MM.1S (cell line): ENCODE measurements at regions not wholly inside any gene's neighbourhood (a gene's known extent, or its start where the extent isn't known, plus 50 kb on each side); places are given as distances from the start of the nearest gene placed in this dataset.

Experiments used
- DNase-seq: peaks from one replicate; pipeline ENCODE4 v3.0.0-alpha.2; 2015
- H2AFZ ChIP-seq: fragments of 300-600 bp; sonication (generic); 2 replicates; pipeline ENCODE4 v1.6.0; 2016; ENCODE audit warnings: antibody characterized with exemption, low read length
- H3F3A ChIP-seq: fragments of 300-600 bp; sonication (generic); 2 replicates; pipeline ENCODE4 v1.6.1; 2016; ENCODE audit warnings: mild to moderate bottlenecking, antibody characterized with exemption, low read length, moderate library complexity, mixed read lengths; ENCODE audit not compliant: insufficient read depth
- H3K27ac ChIP-seq: fragments of 300-600 bp; sonication (generic); 2 replicates; pipeline ENCODE4 v1.5.1; 2016; ENCODE audit warnings: mild to moderate bottlenecking, low read length
- H3K27me3 ChIP-seq: fragments of 300-600 bp; sonication (generic); replicated peaks from 2 replicates; pipeline ENCODE4 v1.6.0; 2016; ENCODE audit warnings: low read length; ENCODE audit not compliant: insufficient read depth
- H3K36me3 ChIP-seq: fragments of 300-600 bp; sonication (generic); replicated peaks from 2 replicates; pipeline ENCODE4 v1.6.1; 2016; ENCODE audit warnings: mild to moderate bottlenecking, low read length, mixed read lengths; ENCODE audit not compliant: insufficient read depth
- H3K4me1 ChIP-seq: fragments of 300-600 bp; sonication (generic); 2 replicates; pipeline ENCODE4 v1.6.1; 2016; ENCODE audit warnings: low read length, mixed read lengths
- H3K4me2 ChIP-seq: fragments of 300-600 bp; sonication (generic); 2 replicates; pipeline ENCODE4 v1.6.0; 2016; ENCODE audit warnings: low read depth, low read length
- H3K4me3 ChIP-seq: fragments of 300-600 bp; sonication (generic); 2 replicates; pipeline ENCODE4 v1.5.1; 2016; ENCODE audit warnings: low read length, mixed read lengths
- H3K79me2 ChIP-seq: fragments of 300-600 bp; sonication (generic); 2 replicates; pipeline ENCODE4 v1.6.1; 2016; ENCODE audit warnings: mixed run types, low read length, mixed read lengths
- H3K9ac ChIP-seq: fragments of 300-600 bp; sonication (generic); 2 replicates; pipeline ENCODE4 v1.6.1; 2016; ENCODE audit warnings: low read length, mixed read lengths
- H3K9me2 ChIP-seq: fragments of 300-600 bp; sonication (generic); replicated peaks from 2 replicates; pipeline ENCODE4 v1.6.1; 2016; ENCODE audit warnings: mild to moderate bottlenecking, low read length, mixed read lengths; ENCODE audit not compliant: insufficient read depth
- H3K9me3 ChIP-seq: fragments of 300-600 bp; sonication (generic); replicated peaks from 2 replicates; pipeline ENCODE4 v1.6.1; 2016; ENCODE audit warnings: mild to moderate bottlenecking, low read length, mixed read lengths; ENCODE audit not compliant: insufficient read depth
- H4K20me1 ChIP-seq: fragments of 300-600 bp; sonication (generic); 2 replicates; pipeline ENCODE4 v1.6.1; 2016; ENCODE audit warnings: mild to moderate bottlenecking, low read length, moderate library complexity, mixed read lengths; ENCODE audit not compliant: insufficient read depth
- EZH2 ChIP-seq: fragments of 300-600 bp; sonication (generic); optimal IDR thresholded peaks from 2 replicates; pipeline ENCODE3; 2017; ENCODE audit warnings: low read depth, mild to moderate bottlenecking, antibody characterized with exemption, low read length, mixed read lengths
- EZH2phosphoT487 ChIP-seq: fragments of 300-600 bp; sonication (generic); IDR thresholded peaks from 2 replicates; pipeline ENCODE4 v1.6.1; 2018; ENCODE audit warnings: antibody characterized with exemption, low read length
- TF ChIP-seq, protein P1 (sequence below): fragments of 300-600 bp; sonication (generic); IDR thresholded peaks from 2 replicates; pipeline ENCODE4 v1.5.1; 2016; ENCODE audit warnings: antibody characterized with exemption, low read length, mixed read lengths

DNA sequence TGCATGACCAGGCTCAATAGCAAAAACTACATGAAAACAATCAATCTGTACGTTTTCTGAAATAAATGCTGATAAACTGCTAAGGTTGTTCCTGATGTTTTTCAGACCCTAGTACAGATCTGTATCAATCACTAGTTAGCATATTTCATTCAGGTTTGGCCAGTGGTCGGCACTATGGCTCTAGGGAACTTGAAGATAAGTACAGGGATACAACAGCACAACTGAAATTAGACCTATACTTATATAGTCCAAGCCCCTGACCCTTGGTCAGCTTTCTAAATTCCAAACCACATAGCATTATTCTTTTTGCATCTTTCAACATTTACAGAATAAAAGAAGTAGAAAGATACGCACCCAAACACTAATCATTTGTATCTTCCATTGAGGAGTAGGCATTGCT is 142.7 kb downstream of the PLPPR4 start:
- Histone ChIP-seq H2AFZ (no peak overlapping the region), H3K36me3 (no peaks in the 10 kb centered on the region), H3F3A (no peaks in the 10 kb centered on the region), H3K4me3 (no peak overlapping the region), H3K27me3 (no peaks in the 10 kb centered on the region), H4K20me1 (no peaks in the 10 kb centered on the region), H3K4me1 (no peaks in the 10 kb centered on the region), H3K79me2 (no peaks in the 10 kb centered on the region), H3K27ac (no peak overlapping the region), H3K9me2 (no peaks in the 10 kb centered on the region), H3K4me2 (no peak overlapping the region), H3K9ac (no peak overlapping the region), H3K9me3 (no peaks in the 10 kb centered on the region)
- DNase-seq = no peak
- TF ChIP-seq EZH2phosphoT487 = no peak
- TF ChIP-seq EZH2 = no peak
- TF ChIP-seq, protein P1, sequence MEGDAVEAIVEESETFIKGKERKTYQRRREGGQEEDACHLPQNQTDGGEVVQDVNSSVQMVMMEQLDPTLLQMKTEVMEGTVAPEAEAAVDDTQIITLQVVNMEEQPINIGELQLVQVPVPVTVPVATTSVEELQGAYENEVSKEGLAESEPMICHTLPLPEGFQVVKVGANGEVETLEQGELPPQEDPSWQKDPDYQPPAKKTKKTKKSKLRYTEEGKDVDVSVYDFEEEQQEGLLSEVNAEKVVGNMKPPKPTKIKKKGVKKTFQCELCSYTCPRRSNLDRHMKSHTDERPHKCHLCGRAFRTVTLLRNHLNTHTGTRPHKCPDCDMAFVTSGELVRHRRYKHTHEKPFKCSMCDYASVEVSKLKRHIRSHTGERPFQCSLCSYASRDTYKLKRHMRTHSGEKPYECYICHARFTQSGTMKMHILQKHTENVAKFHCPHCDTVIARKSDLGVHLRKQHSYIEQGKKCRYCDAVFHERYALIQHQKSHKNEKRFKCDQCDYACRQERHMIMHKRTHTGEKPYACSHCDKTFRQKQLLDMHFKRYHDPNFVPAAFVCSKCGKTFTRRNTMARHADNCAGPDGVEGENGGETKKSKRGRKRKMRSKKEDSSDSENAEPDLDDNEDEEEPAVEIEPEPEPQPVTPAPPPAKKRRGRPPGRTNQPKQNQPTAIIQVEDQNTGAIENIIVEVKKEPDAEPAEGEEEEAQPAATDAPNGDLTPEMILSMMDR = no peak

DNA sequence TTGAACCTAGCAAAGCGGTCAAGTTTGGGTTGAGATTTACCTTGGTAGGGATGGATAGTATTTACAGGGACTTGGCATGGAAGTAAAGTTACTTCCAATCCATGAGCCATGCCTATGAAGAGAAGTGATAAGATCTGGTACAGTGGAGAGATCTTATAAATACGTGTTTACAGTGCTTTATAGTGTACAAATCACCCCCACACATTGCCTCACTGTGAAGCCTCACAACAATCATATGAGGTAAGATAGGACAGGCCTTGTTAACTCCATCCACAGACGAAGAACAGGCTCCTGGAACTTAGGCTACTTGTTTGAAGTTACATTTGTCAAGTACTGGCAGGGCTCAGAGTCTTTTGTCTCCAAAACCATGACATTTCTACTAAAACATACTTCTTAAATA is 159.8 kb downstream of the PLPPR4 start:
- H3K27me3 ChIP-seq = no peaks in the 10 kb centered on the region
- no peak for TF ChIP-seq EZH2phosphoT487
- TF ChIP-seq, protein P1 = no peak
- TF ChIP-seq EZH2 = no peak
- no peaks in the 10 kb centered on the region for H3F3A ChIP-seq
- no peaks in the 10 kb centered on the region for H3K9me3 ChIP-seq
- DNase-seq = no peak
- H3K9me2 ChIP-seq = no peaks in the 10 kb centered on the region
- no peaks in the 10 kb centered on the region for H3K79me2 ChIP-seq
- H3K9ac ChIP-seq = no peak overlapping the region
- no peak overlapping the region for H3K4me2 ChIP-seq
- no peak overlapping the region for H2AFZ ChIP-seq
- no peaks in the 10 kb centered on the region for H4K20me1 ChIP-seq
- no peak overlapping the region for H3K4me3 ChIP-seq
- H3K36me3 ChIP-seq = no peaks in the 10 kb centered on the region
- H3K27ac ChIP-seq = no peak overlapping the region
- H3K4me1 ChIP-seq = no peaks in the 10 kb centered on the region

DNA sequence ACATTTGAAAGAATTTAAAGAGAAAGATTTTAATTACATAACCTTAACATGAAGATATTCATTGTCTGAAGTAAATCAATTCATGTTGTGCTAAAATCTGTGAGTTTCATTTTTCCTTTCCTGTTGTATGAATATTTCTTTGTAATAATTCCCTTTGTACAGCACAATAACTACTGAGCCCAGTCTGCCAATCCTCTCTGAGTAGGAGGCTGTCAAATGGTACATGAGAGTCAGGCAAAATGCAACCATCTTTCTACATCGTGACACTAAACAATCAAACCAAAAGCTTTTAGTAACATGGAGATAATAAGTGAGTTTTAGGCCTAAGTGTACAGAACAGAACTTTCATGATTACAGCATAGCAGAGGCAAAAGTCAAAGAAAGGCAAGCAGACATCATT is 165.5 kb downstream of the PLPPR4 start:
- no peak overlapping the region for H3K4me2 ChIP-seq
- no peaks in the 10 kb centered on the region for H3K9me2 ChIP-seq
- no peaks in the 10 kb centered on the region for H3K4me1 ChIP-seq
- no peaks in the 10 kb centered on the region for H3K27me3 ChIP-seq
- no peaks in the 10 kb centered on the region for H3F3A ChIP-seq
- H3K79me2 ChIP-seq = no peaks in the 10 kb centered on the region
- no peak overlapping the region for H3K4me3 ChIP-seq
- TF ChIP-seq EZH2 (no peak), EZH2phosphoT487 (no peak)
- TF ChIP-seq, protein P1 = no peak
- no peaks in the 10 kb centered on the region for H3K9me3 ChIP-seq
- DNase-seq = no peak
- no peak overlapping the region for H3K27ac ChIP-seq
- H3K9ac ChIP-seq = no peak overlapping the region
- H4K20me1 ChIP-seq = no peaks in the 10 kb centered on the region
- H3K36me3 ChIP-seq = no peaks in the 10 kb centered on the region
- H2AFZ ChIP-seq = no peak overlapping the region
